GM12878 (cell line): ENCODE measurements at regions not wholly inside any gene's neighbourhood (a gene's known extent, or its start where the extent isn't known, plus 50 kb on each side); places are given as distances from the start of the nearest gene placed in this dataset.

Source experiments
- BHLHE40 ChIP-seq, 2 experiments: fragments of 450-650 bp in 1 of 2; IDR thresholded peaks; 2 replicates each; pipeline ENCODE4 v1.6.1; 2011 to 2017; ENCODE audit warnings: low read depth in 2 of 2, borderline replicate concordance in 1 of 2, improper control_type of control experiment in 1 of 2, low read length in 1 of 2, mild to moderate bottlenecking in 1 of 2
- CBX5 ChIP-seq: sonication (generic); IDR thresholded peaks from 2 replicates; pipeline ENCODE4 v1.6.1; 2016; ENCODE audit warnings: low read depth, moderate library complexity, mild to moderate bottlenecking, inconsistent platforms
- CEBPB ChIP-seq, 2 experiments: fragments of 150-350 bp in 1 of 2; IDR thresholded peaks; 2 replicates each; pipeline ENCODE4 v1.6.1; 2012 to 2014; ENCODE audit warnings: low read depth in 2 of 2, low read length in 2 of 2, borderline replicate concordance in 1 of 2, inconsistent platforms in 1 of 2
- CREB1 ChIP-seq: IDR thresholded peaks from 2 replicates; pipeline ENCODE4 v1.6.1; 2012; ENCODE audit warnings: low read depth, mild to moderate bottlenecking, inconsistent platforms
- CREM ChIP-seq: IDR thresholded peaks from 2 replicates; pipeline ENCODE4 v1.6.1; 2014; ENCODE audit warnings: antibody characterized with exemption, low read depth
- ETV6 ChIP-seq, 2 experiments: fragments of 450-650 bp in 1 of 2; IDR thresholded peaks in 1 of 2; conservative IDR thresholded peaks in 1 of 2; 2 replicates each; pipeline ENCODE4 v1.6.1; 2014; ENCODE audit warnings: antibody characterized with exemption in 1 of 2, borderline replicate concordance in 1 of 2, low read depth in 1 of 2, mild to moderate bottlenecking in 1 of 2, moderate library complexity in 1 of 2
- FOS ChIP-seq: IDR thresholded peaks from 3 replicates; pipeline ENCODE4 v1.6.1; 2011; ENCODE audit warnings: borderline replicate concordance; ENCODE audit not compliant: insufficient read length; ENCODE audit errors: extremely low read depth
- GABPA ChIP-seq: IDR thresholded peaks from 2 replicates; pipeline ENCODE4 v1.6.1; 2014; ENCODE audit warnings: antibody characterized with exemption, low read depth, mild to moderate bottlenecking, inconsistent platforms
- HDAC2 ChIP-seq: fragments of 200-600 bp; sonication (generic); IDR thresholded peaks from 2 replicates; pipeline ENCODE4 v1.6.1; 2017
- HDAC6 ChIP-seq: fragments of 200-600 bp; sonication (generic); IDR thresholded peaks from one replicate; pipeline ENCODE4 v1.8.0; 2017; ENCODE audit warnings: antibody characterized with exemption; ENCODE audit not compliant: unreplicated experiment
- IKZF2 ChIP-seq, 2 experiments: fragments of 450-650 bp; IDR thresholded peaks; 2 replicates each; pipeline ENCODE4 v1.6.1; 2017; ENCODE audit warnings: mild to moderate bottlenecking in 2 of 2, moderate library complexity in 2 of 2
- KDM1A ChIP-seq: fragments of 200-600 bp; sonication (generic); IDR thresholded peaks from 2 replicates; pipeline ENCODE4 v1.6.1; 2016; ENCODE audit warnings: borderline replicate concordance
- KLF5 ChIP-seq: fragments of 450-650 bp; IDR thresholded peaks from 2 replicates; pipeline ENCODE4 v1.6.1; 2014; ENCODE audit warnings: mild to moderate bottlenecking; ENCODE audit not compliant: partially characterized antibody
- MYB ChIP-seq: fragments of 150-350 bp; IDR thresholded peaks from 2 replicates; pipeline ENCODE4 v1.6.1; 2014; ENCODE audit warnings: mild to moderate bottlenecking, low read depth, low read length, borderline replicate concordance
- NFXL1 ChIP-seq: fragments of 450-650 bp; IDR thresholded peaks from 2 replicates; pipeline ENCODE4 v1.6.1; 2017; ENCODE audit warnings: antibody characterized with exemption, mild to moderate bottlenecking, borderline replicate concordance
- PAX5 ChIP-seq: IDR thresholded peaks from 2 replicates; pipeline ENCODE4 v1.6.1; 2011; ENCODE audit warnings: low read depth, low read length, borderline replicate concordance
- POU2F2 ChIP-seq: IDR thresholded peaks from 3 replicates; pipeline ENCODE4 v1.6.1; 2011; ENCODE audit warnings: low read depth, mild to moderate bottlenecking, low read length, borderline replicate concordance
- RAD21 ChIP-seq: IDR thresholded peaks from 2 replicates; pipeline ENCODE4 v1.6.1; 2011; ENCODE audit warnings: mild to moderate bottlenecking, low read depth, low read length, moderate library complexity; ENCODE audit not compliant: insufficient read depth
- SIN3A ChIP-seq: IDR thresholded peaks from 2 replicates; pipeline ENCODE4 v1.6.1; 2012; ENCODE audit warnings: low read depth, low read length, improper control_type of control experiment
- SREBF1 ChIP-seq: IDR thresholded peaks from 2 replicates; pipeline ENCODE4 v1.6.1; 2012; ENCODE audit warnings: mild to moderate bottlenecking, low read length
- TCF12 ChIP-seq: IDR thresholded peaks from 2 replicates; pipeline ENCODE4 v1.6.1; 2011; ENCODE audit warnings: low read depth, mild to moderate bottlenecking, low read length
- YBX1 ChIP-seq: fragments of 450-650 bp; IDR thresholded peaks from 2 replicates; pipeline ENCODE4 v1.6.1; 2016; ENCODE audit warnings: antibody characterized with exemption
- YY1 ChIP-seq: IDR thresholded peaks from 2 replicates; pipeline ENCODE4 v1.6.1; 2011; ENCODE audit warnings: low read depth, mild to moderate bottlenecking, low read length
- ZBED1 ChIP-seq: IDR thresholded peaks from 2 replicates; pipeline ENCODE4 v1.6.1; 2016; ENCODE audit warnings: borderline replicate concordance
- ZNF384 ChIP-seq: IDR thresholded peaks from 2 replicates; pipeline ENCODE4 v1.6.1; 2012; ENCODE audit warnings: low read depth, mild to moderate bottlenecking, low read length, improper control_type of control experiment, borderline replicate concordance
- TF ChIP-seq, protein P1 (sequence below): IDR thresholded peaks from 2 replicates; pipeline ENCODE4 v1.6.1; 2011; ENCODE audit warnings: borderline replicate concordance, low read depth, mild to moderate bottlenecking, moderate library complexity, low read length; ENCODE audit not compliant: insufficient read depth, poor library complexity, severe bottlenecking
- TF ChIP-seq, protein P2 (sequence below): IDR thresholded peaks from 2 replicates; pipeline ENCODE4 v1.6.1; 2012; ENCODE audit warnings: low read depth, low read length, improper control_type of control experiment
- TF ChIP-seq, protein P3 (sequence below): IDR thresholded peaks from 2 replicates; pipeline ENCODE4 v1.6.1; 2011; ENCODE audit warnings: low read depth, low read length, improper control_type of control experiment, borderline replicate concordance
- TF ChIP-seq, protein P4 (sequence below): fragments of 150-350 bp; IDR thresholded peaks from 2 replicates; pipeline ENCODE4 v1.6.1; 2014; ENCODE audit warnings: mild to moderate bottlenecking, low read depth, low read length

DNA sequence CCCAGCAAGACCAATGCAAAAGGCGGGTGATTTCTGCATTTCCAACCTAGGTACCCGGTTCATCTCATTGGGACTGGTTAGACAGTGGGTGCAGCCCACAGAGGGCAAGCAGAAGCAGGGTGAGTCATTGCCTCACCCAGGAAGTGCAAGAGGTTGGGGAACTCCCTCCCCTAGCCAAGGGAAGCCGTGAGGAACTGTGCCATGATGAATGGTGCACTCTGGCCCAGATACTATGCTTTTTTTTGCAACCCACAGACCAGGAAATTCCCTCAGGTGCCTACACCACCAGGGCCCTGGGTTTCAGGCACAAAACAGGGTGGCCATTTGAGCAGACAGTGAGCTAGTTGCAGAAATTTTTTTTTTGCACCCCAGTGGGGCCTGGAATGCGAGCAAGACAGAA, 662.6 kb upstream of the ACVR2A start (continued):
- TF ChIP-seq, protein P1, sequence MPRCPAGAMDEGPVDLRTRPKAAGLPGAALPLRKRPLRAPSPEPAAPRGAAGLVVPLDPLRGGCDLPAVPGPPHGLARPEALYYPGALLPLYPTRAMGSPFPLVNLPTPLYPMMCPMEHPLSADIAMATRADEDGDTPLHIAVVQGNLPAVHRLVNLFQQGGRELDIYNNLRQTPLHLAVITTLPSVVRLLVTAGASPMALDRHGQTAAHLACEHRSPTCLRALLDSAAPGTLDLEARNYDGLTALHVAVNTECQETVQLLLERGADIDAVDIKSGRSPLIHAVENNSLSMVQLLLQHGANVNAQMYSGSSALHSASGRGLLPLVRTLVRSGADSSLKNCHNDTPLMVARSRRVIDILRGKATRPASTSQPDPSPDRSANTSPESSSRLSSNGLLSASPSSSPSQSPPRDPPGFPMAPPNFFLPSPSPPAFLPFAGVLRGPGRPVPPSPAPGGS: peak; percentile 80
- TF ChIP-seq POU2F2 (peak; percentile 17; the same call in 1 of the 3 replicates), BHLHE40 (IDR thresholded peaks at IDR 0.05; ENCODE audit: borderline replicate concordance in 1 of 2, low read depth in 2 of 2, low read length in 1 of 2) (peak in 1 of 2 experiments; percentile 60; a peak in 2 of 4 replicates), HDAC6 (no peak), KDM1A (no peak), RAD21 (peak; percentile 18; the same call in 1 of the 2 replicates), TCF12 (peak; percentile 47; the same call in 1 of the 2 replicates), YBX1 (no peak), FOS (no peak), SREBF1 (no peak), IKZF2 (IDR thresholded peaks at IDR 0.05) (peak; percentile 56 to 64), CEBPB (IDR thresholded peaks at IDR 0.05; ENCODE audit: borderline replicate concordance in 1 of 2, low read depth in 2 of 2, low read length in 2 of 2) (no peak), YY1 (peak; percentile 62; the same call in 1 of the 2 replicates), ZNF384 (peak; percentile 48; the same call in 1 of the 2 replicates), MYB (no peak), ETV6 (conservative IDR thresholded peaks at IDR 0.05 in 1 of 2, IDR thresholded peaks at IDR 0.05 in 1 of 2; ENCODE audit: borderline replicate concordance in 1 of 2, low read depth in 1 of 2) (peak in 1 of 2 experiments; percentile 88; a peak in 1 of 4 replicates), ZBED1 (peak; percentile 82; the same call in 1 of the 2 replicates), KLF5 (no peak), CBX5 (no peak), HDAC2 (no peak), NFXL1 (no peak), PAX5 (peak; percentile 71; the same call in 1 of the 2 replicates), CREB1 (no peak), GABPA (0 out of 2 replicates have a peak, but pooled peaks have one; percentile 27), SIN3A (no peak), CREM (peak; percentile 62)
- TF ChIP-seq, protein P2, sequence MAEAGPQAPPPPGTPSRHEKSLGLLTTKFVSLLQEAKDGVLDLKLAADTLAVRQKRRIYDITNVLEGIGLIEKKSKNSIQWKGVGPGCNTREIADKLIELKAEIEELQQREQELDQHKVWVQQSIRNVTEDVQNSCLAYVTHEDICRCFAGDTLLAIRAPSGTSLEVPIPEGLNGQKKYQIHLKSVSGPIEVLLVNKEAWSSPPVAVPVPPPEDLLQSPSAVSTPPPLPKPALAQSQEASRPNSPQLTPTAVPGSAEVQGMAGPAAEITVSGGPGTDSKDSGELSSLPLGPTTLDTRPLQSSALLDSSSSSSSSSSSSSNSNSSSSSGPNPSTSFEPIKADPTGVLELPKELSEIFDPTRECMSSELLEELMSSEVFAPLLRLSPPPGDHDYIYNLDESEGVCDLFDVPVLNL: no peak
- TF ChIP-seq, protein P3, sequence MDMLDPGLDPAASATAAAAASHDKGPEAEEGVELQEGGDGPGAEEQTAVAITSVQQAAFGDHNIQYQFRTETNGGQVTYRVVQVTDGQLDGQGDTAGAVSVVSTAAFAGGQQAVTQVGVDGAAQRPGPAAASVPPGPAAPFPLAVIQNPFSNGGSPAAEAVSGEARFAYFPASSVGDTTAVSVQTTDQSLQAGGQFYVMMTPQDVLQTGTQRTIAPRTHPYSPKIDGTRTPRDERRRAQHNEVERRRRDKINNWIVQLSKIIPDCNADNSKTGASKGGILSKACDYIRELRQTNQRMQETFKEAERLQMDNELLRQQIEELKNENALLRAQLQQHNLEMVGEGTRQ: no peak
- TF ChIP-seq, protein P4, sequence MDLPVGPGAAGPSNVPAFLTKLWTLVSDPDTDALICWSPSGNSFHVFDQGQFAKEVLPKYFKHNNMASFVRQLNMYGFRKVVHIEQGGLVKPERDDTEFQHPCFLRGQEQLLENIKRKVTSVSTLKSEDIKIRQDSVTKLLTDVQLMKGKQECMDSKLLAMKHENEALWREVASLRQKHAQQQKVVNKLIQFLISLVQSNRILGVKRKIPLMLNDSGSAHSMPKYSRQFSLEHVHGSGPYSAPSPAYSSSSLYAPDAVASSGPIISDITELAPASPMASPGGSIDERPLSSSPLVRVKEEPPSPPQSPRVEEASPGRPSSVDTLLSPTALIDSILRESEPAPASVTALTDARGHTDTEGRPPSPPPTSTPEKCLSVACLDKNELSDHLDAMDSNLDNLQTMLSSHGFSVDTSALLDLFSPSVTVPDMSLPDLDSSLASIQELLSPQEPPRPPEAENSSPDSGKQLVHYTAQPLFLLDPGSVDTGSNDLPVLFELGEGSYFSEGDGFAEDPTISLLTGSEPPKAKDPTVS: no peak
